ENCODE measurements at regions not wholly inside any gene's neighbourhood (a gene's known extent, or its start where the extent isn't known, plus 50 kb on each side); places are given as distances from the start of the nearest gene placed in this dataset.

DNA sequence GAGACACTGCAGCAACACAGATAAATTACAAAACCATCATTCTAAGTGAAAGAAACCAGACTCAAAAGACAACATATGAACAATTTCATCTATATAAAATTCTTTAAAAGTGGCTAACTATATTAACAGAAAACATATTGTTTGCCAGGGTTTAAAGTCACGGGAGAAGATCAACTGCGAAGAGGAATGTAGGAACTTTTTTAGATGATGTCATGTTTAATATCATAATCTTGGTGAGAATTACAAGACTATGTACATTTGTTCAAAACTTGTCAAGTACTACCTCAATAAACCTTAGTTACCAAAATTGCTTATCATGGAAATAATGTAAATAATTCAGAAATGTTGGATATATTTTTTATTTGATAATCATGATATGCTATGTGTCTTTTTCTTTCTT, 395.1 kb upstream of the PLSCR5 start:
- no peak for DNase-seq
- Mint-ChIP-seq H3K4me3 (no peak overlapping the region), H3K4me1 (no peaks in the 10 kb centered on the region), H3K36me3 (no peaks in the 10 kb centered on the region), H3K27me3 (no peaks in the 10 kb centered on the region), H3K9me3 (peaks cover 0 to 23% (median 0%) of the 10 kb centered on the region in 11 donors), H3K27ac (no peak overlapping the region)
- ChIA-PET POLR2A (no interaction called here), CTCF (no interaction called here)
- H3K9me3 ChIP-seq (ENCODE audit: control insufficient read depth in 2 of 3, low read length in 3 of 3) = no peaks in the 10 kb centered on the region
- no peak overlapping the region for H3K4me3 ChIP-seq (ENCODE audit: low read length)
- no peaks in the 10 kb centered on the region for H3K27me3 ChIP-seq (ENCODE audit: control insufficient read depth in 2 of 2, insufficient read depth in 2 of 2, low read length in 2 of 2)
- H3K4me1 ChIP-seq (ENCODE audit: control insufficient read depth in 2 of 2, insufficient read depth in 2 of 2, low read length in 2 of 2) = no peaks in the 10 kb centered on the region
- intact Hi-C loops (cut with micrococcal nuclease) = no loop called here
- no peaks in the 10 kb centered on the region for H3K36me3 ChIP-seq (ENCODE audit: control insufficient read depth in 2 of 3, insufficient read depth in 3 of 3, low read length in 3 of 3)
- no peak overlapping the region for H3K27ac ChIP-seq (ENCODE audit: low read depth, low read length)
- no peak for ATAC-seq

DNA sequence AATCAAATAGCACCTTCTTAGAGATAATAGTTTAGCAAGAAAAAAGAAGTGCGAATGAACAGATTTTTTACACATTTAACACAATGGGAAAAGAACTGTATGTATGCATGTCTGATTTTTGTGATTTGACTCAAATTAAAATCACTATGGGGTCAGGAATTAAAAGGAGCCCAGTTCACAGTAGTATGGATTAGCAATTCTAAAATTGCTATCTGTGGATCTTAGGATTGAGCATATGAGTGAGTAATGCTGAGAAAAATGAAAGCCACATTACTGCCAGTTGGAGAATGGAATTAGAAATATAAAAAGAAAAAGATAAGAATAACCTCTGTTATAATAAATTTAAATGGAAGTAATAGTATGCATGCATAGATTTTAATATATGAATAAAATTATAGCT, 386.8 kb upstream of the PLSCR5 start:
- no peaks in the 10 kb centered on the region for H3K4me1 Mint-ChIP-seq
- CTCF ChIA-PET = no interaction called here

DNA sequence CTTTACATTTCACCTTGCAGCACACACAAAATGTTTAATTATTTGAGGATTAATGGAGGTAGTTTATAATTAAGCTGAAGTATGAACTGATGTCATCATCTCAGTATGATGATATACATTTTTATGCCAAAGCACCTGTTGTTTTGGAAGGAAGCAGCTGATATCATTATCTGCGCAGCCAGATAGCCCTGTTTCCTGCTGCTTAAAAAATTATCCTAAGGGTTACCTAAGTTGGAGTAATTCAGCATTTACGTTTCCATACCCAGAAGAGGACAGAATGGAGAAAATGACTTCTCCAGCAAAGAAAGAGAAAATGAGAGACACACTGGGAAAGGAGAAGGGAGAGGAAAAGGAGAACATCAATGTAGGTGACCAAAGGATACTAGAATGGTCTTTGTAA, 370.3 kb upstream of the PLSCR5 start:
- H3K36me3 Mint-ChIP-seq = no peaks in the 10 kb centered on the region
- Histone ChIP-seq H3K36me3 (ENCODE audit: control insufficient read depth in 2 of 3, insufficient read depth in 3 of 3, low read length in 3 of 3) (no peaks in the 10 kb centered on the region), H3K4me3 (ENCODE audit: low read length) (no peak overlapping the region), H3K4me1 (ENCODE audit: control insufficient read depth in 2 of 2, insufficient read depth in 2 of 2, low read length in 2 of 2) (no peaks in the 10 kb centered on the region), H3K27ac (ENCODE audit: low read depth, low read length) (no peak overlapping the region), H3K9me3 (ENCODE audit: control insufficient read depth in 2 of 3, low read length in 3 of 3) (no peaks in the 10 kb centered on the region), H3K27me3 (ENCODE audit: control insufficient read depth in 2 of 2, insufficient read depth in 2 of 2, low read length in 2 of 2) (no peaks in the 10 kb centered on the region)
- H3K9me3 Mint-ChIP-seq = peaks cover 0 to 17% (median 0%) of the 10 kb centered on the region in 11 donors
- H3K4me1 Mint-ChIP-seq = no peaks in the 10 kb centered on the region
- DNase-seq (no peak), ATAC-seq (no peak)
- H3K4me3 Mint-ChIP-seq = no peak overlapping the region
- no peaks in the 10 kb centered on the region for H3K27me3 Mint-ChIP-seq
- intact Hi-C loops (cut with micrococcal nuclease) = no loop called here
- POLR2A ChIA-PET = no interaction called here
- CTCF ChIA-PET = no interaction called here
- H3K27ac Mint-ChIP-seq = no peak overlapping the region

More for the DNA sequence above, 386.8 kb upstream of the PLSCR5 start:
- H3K9me3 ChIP-seq (ENCODE audit: control insufficient read depth in 2 of 3, low read length in 3 of 3) = no peaks in the 10 kb centered on the region
- no peak overlapping the region for H3K4me3 ChIP-seq (ENCODE audit: low read length)
- Mint-ChIP-seq H3K4me3 (no peak overlapping the region), H3K27ac (no peak overlapping the region), H3K9me3 (peaks cover 0 to 23% (median 4%) of the 10 kb centered on the region in 11 donors), H3K27me3 (no peaks in the 10 kb centered on the region), H3K36me3 (no peaks in the 10 kb centered on the region)
- ATAC-seq (no peak), DNase-seq (no peak)
- POLR2A ChIA-PET = no interaction called here
- H3K27me3 ChIP-seq (ENCODE audit: control insufficient read depth in 2 of 2, insufficient read depth in 2 of 2, low read length in 2 of 2) = no peaks in the 10 kb centered on the region
- H3K4me1 ChIP-seq (ENCODE audit: control insufficient read depth in 2 of 2, insufficient read depth in 2 of 2, low read length in 2 of 2) = no peaks in the 10 kb centered on the region
- H3K36me3 ChIP-seq (ENCODE audit: control insufficient read depth in 2 of 3, insufficient read depth in 3 of 3, low read length in 3 of 3) = no peaks in the 10 kb centered on the region
- intact Hi-C loops (cut with micrococcal nuclease) = no loop called here
- H3K27ac ChIP-seq (ENCODE audit: low read depth, low read length) = no peak overlapping the region

DNA sequence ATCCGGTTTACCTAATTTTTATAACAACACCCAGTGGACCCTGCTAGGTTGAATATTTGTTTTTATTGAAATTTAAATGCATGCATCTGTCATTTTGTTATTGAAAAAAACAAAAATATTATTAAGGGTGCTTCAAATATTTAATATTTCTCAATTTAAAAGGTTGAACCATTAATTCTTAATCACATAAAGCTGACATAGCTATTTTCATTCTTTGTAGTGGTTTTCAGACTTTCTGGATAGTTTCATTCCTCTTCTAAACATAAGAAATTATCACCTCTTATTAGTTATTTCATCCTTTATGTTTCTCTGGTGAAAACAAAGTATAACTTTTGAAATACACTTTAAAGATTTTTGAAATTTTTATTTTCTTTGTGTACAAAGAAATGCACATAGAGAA, 369.9 kb upstream of the PLSCR5 start:
- intact Hi-C loops (cut with micrococcal nuclease) = no loop called here
- Mint-ChIP-seq H3K4me3 (no peak overlapping the region), H3K36me3 (no peaks in the 10 kb centered on the region), H3K27me3 (no peaks in the 10 kb centered on the region), H3K9me3 (peaks cover 0 to 14% (median 0%) of the 10 kb centered on the region in 11 donors), H3K27ac (no peak overlapping the region), H3K4me1 (no peaks in the 10 kb centered on the region)
- Histone ChIP-seq H3K27me3 (ENCODE audit: control insufficient read depth in 2 of 2, insufficient read depth in 2 of 2, low read length in 2 of 2) (no peaks in the 10 kb centered on the region), H3K4me3 (ENCODE audit: low read length) (no peak overlapping the region), H3K4me1 (ENCODE audit: control insufficient read depth in 2 of 2, insufficient read depth in 2 of 2, low read length in 2 of 2) (no peaks in the 10 kb centered on the region), H3K36me3 (ENCODE audit: control insufficient read depth in 2 of 3, insufficient read depth in 3 of 3, low read length in 3 of 3) (no peaks in the 10 kb centered on the region), H3K9me3 (ENCODE audit: control insufficient read depth in 2 of 3, low read length in 3 of 3) (peaks cover 0 to 1% (median 0%) of the 10 kb centered on the region in 3 experiments), H3K27ac (ENCODE audit: low read depth, low read length) (no peak overlapping the region)
- CTCF ChIA-PET = no interaction called here
- DNase-seq = no peak
- no peak for ATAC-seq
- POLR2A ChIA-PET = no interaction called here

DNA sequence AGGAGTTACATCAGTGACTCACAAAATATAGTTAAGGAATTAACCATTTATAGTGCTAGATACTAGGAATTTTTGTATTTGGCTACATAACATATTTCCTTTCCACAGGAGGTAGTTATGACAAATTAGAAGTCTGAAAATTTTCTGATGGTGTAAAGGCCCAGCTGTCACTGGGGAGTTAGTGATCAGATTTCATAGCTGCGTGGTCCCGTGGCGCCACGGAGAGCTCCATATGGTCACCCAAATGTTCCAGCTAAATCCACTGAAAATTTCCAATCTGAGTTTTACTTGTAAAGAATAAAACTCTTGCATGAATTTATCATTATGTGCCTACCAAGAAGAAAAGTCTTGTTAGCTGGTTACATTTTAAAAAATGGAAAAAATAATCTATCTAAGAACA, 368.9 kb upstream of the PLSCR5 start:
- Mint-ChIP-seq H3K36me3 (no peaks in the 10 kb centered on the region), H3K27ac (no peak overlapping the region), H3K4me3 (no peak overlapping the region), H3K27me3 (no peaks in the 10 kb centered on the region), H3K4me1 (no peaks in the 10 kb centered on the region), H3K9me3 (peaks cover 0 to 14% (median 0%) of the 10 kb centered on the region in 11 donors)
- Histone ChIP-seq H3K4me1 (ENCODE audit: control insufficient read depth in 2 of 2, insufficient read depth in 2 of 2, low read length in 2 of 2) (no peaks in the 10 kb centered on the region), H3K27me3 (ENCODE audit: control insufficient read depth in 2 of 2, insufficient read depth in 2 of 2, low read length in 2 of 2) (no peaks in the 10 kb centered on the region), H3K4me3 (ENCODE audit: low read length) (no peak overlapping the region), H3K36me3 (ENCODE audit: control insufficient read depth in 2 of 3, insufficient read depth in 3 of 3, low read length in 3 of 3) (no peaks in the 10 kb centered on the region), H3K27ac (ENCODE audit: low read depth, low read length) (no peak overlapping the region), H3K9me3 (ENCODE audit: control insufficient read depth in 2 of 3, low read length in 3 of 3) (peaks cover 0 to 5% (median 0%) of the 10 kb centered on the region in 3 experiments)
- ChIA-PET CTCF (no interaction called here), POLR2A (interaction anchor here (0.7 kb wide), 1 partner anchor 16 kb away, joined by 3 read pairs; no protein-coding TSS in a partner anchor)
- ATAC-seq = no peak
- intact Hi-C loops (cut with micrococcal nuclease) = no loop called here
- DNase-seq = no peak

DNA sequence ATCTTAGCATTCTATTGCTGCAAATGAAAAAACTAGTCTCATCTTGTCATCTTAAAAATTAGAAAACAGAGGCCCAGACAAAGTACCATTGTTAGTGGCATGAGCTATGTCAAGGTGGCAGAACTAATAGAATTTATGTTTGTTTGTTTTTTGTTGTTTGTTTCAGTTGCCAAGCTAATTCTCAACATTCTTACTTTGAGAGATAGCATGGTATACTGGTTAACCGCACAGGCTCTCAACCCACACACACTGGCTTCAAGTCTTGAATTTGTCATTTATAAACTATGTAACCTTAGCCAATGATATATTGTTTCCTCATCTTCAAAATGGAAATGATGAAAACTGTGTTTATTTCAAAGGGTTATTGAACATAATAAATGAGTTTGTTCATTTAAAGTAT, 367.6 kb upstream of the PLSCR5 start:
- POLR2A ChIA-PET = no interaction called here
- Histone ChIP-seq H3K4me3 (ENCODE audit: low read length) (no peak overlapping the region), H3K4me1 (ENCODE audit: control insufficient read depth in 2 of 2, insufficient read depth in 2 of 2, low read length in 2 of 2) (no peaks in the 10 kb centered on the region), H3K27ac (ENCODE audit: low read depth, low read length) (no peak overlapping the region), H3K9me3 (ENCODE audit: control insufficient read depth in 2 of 3, low read length in 3 of 3) (peaks cover 0 to 5% (median 0%) of the 10 kb centered on the region in 3 experiments), H3K27me3 (ENCODE audit: control insufficient read depth in 2 of 2, insufficient read depth in 2 of 2, low read length in 2 of 2) (no peaks in the 10 kb centered on the region), H3K36me3 (ENCODE audit: control insufficient read depth in 2 of 3, insufficient read depth in 3 of 3, low read length in 3 of 3) (no peaks in the 10 kb centered on the region)
- intact Hi-C loops (cut with micrococcal nuclease) = no loop called here
- H3K36me3 Mint-ChIP-seq = no peaks in the 10 kb centered on the region
- ATAC-seq = no peak
- H3K27ac Mint-ChIP-seq = no peak overlapping the region
- H3K9me3 Mint-ChIP-seq = peaks cover 0 to 14% (median 0%) of the 10 kb centered on the region in 11 donors
- no peak overlapping the region for H3K4me3 Mint-ChIP-seq
- no peaks in the 10 kb centered on the region for H3K4me1 Mint-ChIP-seq
- no peak for DNase-seq
- CTCF ChIA-PET = interaction anchor here (0.6 kb wide), 1 partner anchor 589 kb away, joined by 3 read pairs; no protein-coding TSS in a partner anchor
- H3K27me3 Mint-ChIP-seq = no peaks in the 10 kb centered on the region

DNA sequence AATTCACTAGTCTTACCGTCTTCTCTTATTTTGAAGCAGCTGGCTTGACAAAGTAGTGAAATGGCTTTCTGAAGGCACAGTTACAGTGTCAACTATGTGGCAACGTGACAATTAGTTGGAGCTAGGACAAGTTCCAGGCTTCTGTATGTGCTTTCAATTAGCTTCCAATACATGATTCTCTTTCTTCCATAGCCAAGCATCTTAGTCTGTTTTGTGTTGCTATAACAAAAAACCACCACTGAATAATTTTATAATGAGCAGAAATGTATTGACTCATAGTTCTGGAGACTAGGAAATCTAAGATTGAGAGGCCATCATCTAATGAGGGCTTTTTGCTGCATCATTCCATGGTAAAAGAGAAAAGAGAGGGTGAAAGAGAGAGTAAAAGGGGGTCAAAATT, 365.1 kb upstream of the PLSCR5 start:
- H3K27ac Mint-ChIP-seq = no peak overlapping the region
- H3K27me3 Mint-ChIP-seq = no peaks in the 10 kb centered on the region
- no peaks in the 10 kb centered on the region for H3K4me1 Mint-ChIP-seq
- H3K27me3 ChIP-seq (ENCODE audit: control insufficient read depth in 2 of 2, insufficient read depth in 2 of 2, low read length in 2 of 2) = no peaks in the 10 kb centered on the region
- no peaks in the 10 kb centered on the region for H3K4me1 ChIP-seq (ENCODE audit: control insufficient read depth in 2 of 2, insufficient read depth in 2 of 2, low read length in 2 of 2)
- intact Hi-C loops (cut with micrococcal nuclease) = no loop called here
- H3K27ac ChIP-seq (ENCODE audit: low read depth, low read length) = no peak overlapping the region
- no peaks in the 10 kb centered on the region for H3K36me3 Mint-ChIP-seq
- no peak for DNase-seq
- H3K9me3 Mint-ChIP-seq = peaks cover 0 to 10% (median 0%) of the 10 kb centered on the region in 11 donors
- no peak for ATAC-seq
- ChIA-PET POLR2A (no interaction called here), CTCF (no interaction called here)
- H3K9me3 ChIP-seq (ENCODE audit: control insufficient read depth in 2 of 3, low read length in 3 of 3) = peaks cover 0 to 5% (median 0%) of the 10 kb centered on the region in 3 experiments
- no peak overlapping the region for H3K4me3 Mint-ChIP-seq
- H3K4me3 ChIP-seq (ENCODE audit: low read length) = no peak overlapping the region
- H3K36me3 ChIP-seq (ENCODE audit: control insufficient read depth in 2 of 3, insufficient read depth in 3 of 3, low read length in 3 of 3) = no peaks in the 10 kb centered on the region
